A673 (cell line): ENCODE measurements at regions not wholly inside any gene's neighbourhood (a gene's known extent, or its start where the extent isn't known, plus 50 kb on each side); places are given as distances from the start of the nearest gene placed in this dataset.

Experiments used
- CTCF ChIP-seq: fragments of 300-800, 200-600 bp; sonication (generic); conservative IDR thresholded peaks from 2 replicates; pipeline ENCODE4 v1.5.1; 2017; ENCODE audit warnings: low read depth, mild to moderate bottlenecking, antibody characterized with exemption, low read length, moderate library complexity, mixed read lengths
- EZH2 ChIP-seq: fragments of 200-600 bp; sonication (generic); IDR thresholded peaks from 2 replicates; pipeline ENCODE4 v1.6.1; 2017; ENCODE audit warnings: borderline replicate concordance, low read depth, mild to moderate bottlenecking, mixed read lengths, antibody characterized with exemption, low read length; ENCODE audit not compliant: poor library complexity, severe bottlenecking

DNA sequence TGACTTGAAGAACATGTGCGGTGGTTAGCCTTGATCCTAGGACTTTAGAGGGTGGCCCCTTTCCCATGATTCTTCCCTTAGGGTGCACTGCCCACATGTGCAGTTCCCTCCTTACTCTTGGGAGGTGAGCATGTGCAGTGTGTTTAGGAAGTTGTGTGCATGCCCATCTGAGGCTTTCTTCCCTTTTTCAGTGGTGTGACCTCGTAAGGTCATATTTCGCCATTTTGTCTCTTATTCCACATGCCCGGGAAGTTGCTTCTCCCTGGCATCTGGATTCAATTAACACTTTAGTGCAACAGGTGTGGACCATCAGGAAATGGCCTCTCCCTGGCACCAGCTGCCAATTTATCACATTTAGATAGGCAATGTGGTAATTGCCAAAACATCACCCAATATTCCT is 380.6 kb upstream of the VSTM2A start:
- no peak for TF ChIP-seq CTCF
- TF ChIP-seq EZH2 = no peak
